ENCODE measurements at regions not wholly inside any gene's neighbourhood (a gene's known extent, or its start where the extent isn't known, plus 50 kb on each side); places are given as distances from the start of the nearest gene placed in this dataset.

- DNase-seq: no peak
- no peaks in the 10 kb centered on the region for H3K27me3 ChIP-seq
Measured at GRCh38 chr9:134272302-134273023, 53.8 kb upstream of the RXRA start.

GRCh38 chr9:134273647-134274046 is 52.6 kb upstream of the RXRA start:
- intact Hi-C loops (cut with DNase I): no loop called here
- Histone ChIP-seq H3K36me3 (no peaks in the 10 kb centered on the region), H3K4me3 (no peak overlapping the region), H3K4me1 (no peaks in the 10 kb centered on the region), H3K27ac (no peak overlapping the region), H3K9me3 (no peaks in the 10 kb centered on the region), H3K27me3 (no peaks in the 10 kb centered on the region), H3K9ac (ENCODE audit: low read depth in 2 of 2, low read length in 2 of 2) (no peak overlapping the region)
- DNase-seq: no peak
- TF ChIP-seq CTCF (IDR thresholded peaks at IDR 0.05): no peak

More at GRCh38 chr9:134272302-134273023, 53.8 kb upstream of the RXRA start:
- Histone ChIP-seq H3K27ac (no peak overlapping the region), H3K9ac (ENCODE audit: low read depth in 2 of 2, low read length in 2 of 2) (no peak overlapping the region), H3K4me1 (no peaks in the 10 kb centered on the region), H3K36me3 (no peaks in the 10 kb centered on the region), H3K9me3 (no peaks in the 10 kb centered on the region), H3K4me3 (no peak overlapping the region)
- intact Hi-C loops (cut with DNase I): no loop called here
- TF ChIP-seq CTCF (IDR thresholded peaks at IDR 0.05): no peak

GRCh38 chr9:134275375-134275774 is 50.9 kb upstream of the RXRA start:
- no peak for TF ChIP-seq CTCF (IDR thresholded peaks at IDR 0.05)
- Histone ChIP-seq H3K4me1 (no peaks in the 10 kb centered on the region), H3K4me3 (no peak overlapping the region), H3K9ac (ENCODE audit: low read depth in 2 of 2, low read length in 2 of 2) (no peak overlapping the region), H3K27me3 (no peaks in the 10 kb centered on the region), H3K36me3 (no peaks in the 10 kb centered on the region), H3K9me3 (no peaks in the 10 kb centered on the region), H3K27ac (no peak overlapping the region)
- intact Hi-C loops (cut with DNase I): no loop called here
- no peak for DNase-seq

- intact Hi-C loops (cut with DNase I): no loop called here
- no peaks in the 10 kb centered on the region for H3K27me3 ChIP-seq
- DNase-seq: no peak
Measured at GRCh38 chr9:134276453-134277245, 49.6 kb upstream of the RXRA start.

More at GRCh38 chr9:134276453-134277245, 49.6 kb upstream of the RXRA start:
- Histone ChIP-seq H3K4me3 (no peak overlapping the region), H3K36me3 (no peaks in the 10 kb centered on the region), H3K9me3 (no peaks in the 10 kb centered on the region), H3K27ac (no peak overlapping the region), H3K9ac (ENCODE audit: low read depth in 2 of 2, low read length in 2 of 2) (no peak overlapping the region), H3K4me1 (no peaks in the 10 kb centered on the region)
- TF ChIP-seq CTCF (IDR thresholded peaks at IDR 0.05): no peak

All from colonic mucosa (tissue), 4 donors.